ENCODE measurements at regions not wholly inside any gene's neighbourhood (a gene's known extent, or its start where the extent isn't known, plus 50 kb on each side); places are given as distances from the start of the nearest gene placed in this dataset.

- Histone ChIP-seq H3K9me3 (ENCODE audit: insufficient read depth, low read length, severe bottlenecking) (no peaks in the 10 kb centered on the region), H3K27ac (ENCODE audit: low read length) (no peak overlapping the region), H3K4me3 (ENCODE audit: low read depth in 1 of 2, low read length in 2 of 2) (no peak overlapping the region), H3K27me3 (ENCODE audit: insufficient read depth, low read length, poor library complexity) (no peaks in the 10 kb centered on the region), H3K9ac (ENCODE audit: low read depth, low read length) (no peak overlapping the region), H3K4me1 (ENCODE audit: insufficient read depth, low read length) (no peaks in the 10 kb centered on the region), H3K4me2 (ENCODE audit: insufficient read depth, low read length) (no peak overlapping the region), H2AFZ (ENCODE audit: low read depth, low read length) (no peak overlapping the region), H3K36me3 (ENCODE audit: insufficient read depth, low read length) (no peaks in the 10 kb centered on the region), H3K79me2 (ENCODE audit: insufficient read depth, low read length) (no peaks in the 10 kb centered on the region), H4K20me1 (ENCODE audit: insufficient read depth, low read length) (no peaks in the 10 kb centered on the region)
- ATAC-seq (ENCODE audit: insufficient read depth, low read depth) (no peak), DNase-seq (no peak)
- no peak for TF ChIP-seq CTCF (IDR thresholded peaks at IDR 0.05; ENCODE audit: borderline replicate concordance, extremely low read depth, low read length, poor library complexity, severe bottlenecking)
- no peak for TF ChIP-seq EZH2 (IDR thresholded peaks at IDR 0.05; ENCODE audit: borderline replicate concordance, low read depth, low read length, severe bottlenecking)
These were observed 1082.0 kb downstream of the DSC3 start for GRCh38 chr18:29960539-29960938.

DNA sequence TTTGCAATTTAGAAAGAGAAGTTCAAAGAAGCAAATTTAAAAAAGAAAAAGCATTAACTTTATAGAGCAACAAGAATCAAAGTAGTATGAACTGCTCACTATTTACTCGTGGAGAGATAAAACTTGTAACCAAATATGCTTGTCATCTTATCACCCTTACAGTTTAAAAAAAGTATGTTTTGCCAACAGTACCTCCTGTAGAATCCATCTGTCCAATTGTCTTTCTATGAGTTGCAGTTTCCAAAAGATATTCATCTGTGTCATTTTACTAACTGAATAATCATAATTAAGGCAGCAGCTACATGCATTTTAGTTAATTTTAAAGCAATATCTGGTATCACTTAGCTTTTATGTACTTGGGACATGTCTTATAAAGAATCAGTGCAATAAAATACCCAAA is 1112.3 kb downstream of the DSC3 start:
- DNase-seq = no peak
- H3K27ac ChIP-seq (ENCODE audit: low read length) = no peak overlapping the region
- H3K36me3 ChIP-seq (ENCODE audit: insufficient read depth, low read length) = no peaks in the 10 kb centered on the region
- no peak for ATAC-seq (ENCODE audit: insufficient read depth, low read depth)
- no peak overlapping the region for H3K9ac ChIP-seq (ENCODE audit: low read depth, low read length)
- no peaks in the 10 kb centered on the region for H4K20me1 ChIP-seq (ENCODE audit: insufficient read depth, low read length)
- no peak overlapping the region for H3K4me2 ChIP-seq (ENCODE audit: insufficient read depth, low read length)
- no peaks in the 10 kb centered on the region for H3K79me2 ChIP-seq (ENCODE audit: insufficient read depth, low read length)
- H3K4me3 ChIP-seq (ENCODE audit: low read depth in 1 of 2, low read length in 2 of 2) = no peak overlapping the region
- no peaks in the 10 kb centered on the region for H3K9me3 ChIP-seq (ENCODE audit: insufficient read depth, low read length, severe bottlenecking)
- no peak for TF ChIP-seq CTCF (IDR thresholded peaks at IDR 0.05; ENCODE audit: borderline replicate concordance, extremely low read depth, low read length, poor library complexity, severe bottlenecking)
- TF ChIP-seq EZH2 (IDR thresholded peaks at IDR 0.05; ENCODE audit: borderline replicate concordance, low read depth, low read length, severe bottlenecking) = no peak
- no peaks in the 10 kb centered on the region for H3K27me3 ChIP-seq (ENCODE audit: insufficient read depth, low read length, poor library complexity)
- no peak overlapping the region for H2AFZ ChIP-seq (ENCODE audit: low read depth, low read length)
- H3K4me1 ChIP-seq (ENCODE audit: insufficient read depth, low read length) = no peaks in the 10 kb centered on the region

GRCh38 chr18:29928081-29928480 is 1114.5 kb downstream of the DSC3 start:
- DNase-seq (no peak), ATAC-seq (ENCODE audit: insufficient read depth, low read depth) (no peak)
- H3K79me2 ChIP-seq (ENCODE audit: insufficient read depth, low read length) = no peaks in the 10 kb centered on the region
- no peaks in the 10 kb centered on the region for H3K4me1 ChIP-seq (ENCODE audit: insufficient read depth, low read length)
- H2AFZ ChIP-seq (ENCODE audit: low read depth, low read length) = no peak overlapping the region
- no peaks in the 10 kb centered on the region for H3K9me3 ChIP-seq (ENCODE audit: insufficient read depth, low read length, severe bottlenecking)
- no peaks in the 10 kb centered on the region for H3K36me3 ChIP-seq (ENCODE audit: insufficient read depth, low read length)
- no peak overlapping the region for H3K27ac ChIP-seq (ENCODE audit: low read length)
- TF ChIP-seq EZH2 (IDR thresholded peaks at IDR 0.05; ENCODE audit: borderline replicate concordance, low read depth, low read length, severe bottlenecking) = no peak
- TF ChIP-seq CTCF (IDR thresholded peaks at IDR 0.05; ENCODE audit: borderline replicate concordance, extremely low read depth, low read length, poor library complexity, severe bottlenecking) = no peak
- no peak overlapping the region for H3K4me3 ChIP-seq (ENCODE audit: low read depth in 1 of 2, low read length in 2 of 2)
- H4K20me1 ChIP-seq (ENCODE audit: insufficient read depth, low read length) = no peaks in the 10 kb centered on the region
- no peak overlapping the region for H3K9ac ChIP-seq (ENCODE audit: low read depth, low read length)
- no peaks in the 10 kb centered on the region for H3K27me3 ChIP-seq (ENCODE audit: insufficient read depth, low read length, poor library complexity)
- H3K4me2 ChIP-seq (ENCODE audit: insufficient read depth, low read length) = no peak overlapping the region

DNA sequence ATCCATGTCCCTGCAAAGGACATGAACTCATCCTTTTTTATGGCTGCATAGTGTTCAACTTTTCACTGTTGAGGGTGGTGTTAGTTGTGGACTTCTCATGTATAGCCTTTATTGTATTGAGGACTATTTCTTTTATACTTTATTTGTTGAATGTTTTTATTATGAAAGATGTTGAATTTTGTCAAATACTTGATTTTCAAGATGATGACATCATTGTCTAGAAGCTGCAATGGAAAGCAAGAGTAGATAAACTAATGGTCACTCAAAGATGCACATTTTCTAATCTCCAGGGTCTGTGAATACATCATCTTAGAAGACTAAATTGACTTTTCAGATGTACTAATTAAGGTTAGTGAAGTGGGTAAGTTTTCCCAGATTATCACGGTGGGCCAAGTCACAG is 1117.0 kb downstream of the DSC3 start:
- no peak overlapping the region for H2AFZ ChIP-seq (ENCODE audit: low read depth, low read length)
- no peaks in the 10 kb centered on the region for H3K36me3 ChIP-seq (ENCODE audit: insufficient read depth, low read length)
- ATAC-seq (ENCODE audit: insufficient read depth, low read depth) = no peak

More for the DNA sequence above, 1117.0 kb downstream of the DSC3 start:
- Histone ChIP-seq H3K4me1 (ENCODE audit: insufficient read depth, low read length) (no peaks in the 10 kb centered on the region), H3K27ac (ENCODE audit: low read length) (no peak overlapping the region), H3K4me2 (ENCODE audit: insufficient read depth, low read length) (no peak overlapping the region), H3K9ac (ENCODE audit: low read depth, low read length) (no peak overlapping the region), H3K27me3 (ENCODE audit: insufficient read depth, low read length, poor library complexity) (no peaks in the 10 kb centered on the region), H3K4me3 (ENCODE audit: low read depth in 1 of 2, low read length in 2 of 2) (no peak overlapping the region), H3K9me3 (ENCODE audit: insufficient read depth, low read length, severe bottlenecking) (no peaks in the 10 kb centered on the region), H3K79me2 (ENCODE audit: insufficient read depth, low read length) (no peaks in the 10 kb centered on the region), H4K20me1 (ENCODE audit: insufficient read depth, low read length) (no peaks in the 10 kb centered on the region)
- TF ChIP-seq CTCF (IDR thresholded peaks at IDR 0.05; ENCODE audit: borderline replicate concordance, extremely low read depth, low read length, poor library complexity, severe bottlenecking) = no peak
- no peak for TF ChIP-seq EZH2 (IDR thresholded peaks at IDR 0.05; ENCODE audit: borderline replicate concordance, low read depth, low read length, severe bottlenecking)
- DNase-seq = no peak
